WTC11 (cell line): ENCODE measurements at regions not wholly inside any gene's neighbourhood (a gene's known extent, or its start where the extent isn't known, plus 50 kb on each side); places are given as distances from the start of the nearest gene placed in this dataset.

Experiments used
- ATAC-seq: fragments of 200-7000 bp; cut with Tn5 transposase; 2 replicates; pipeline ENCODE4 v1.10.0; 2021; ENCODE audit warnings: mild to moderate bottlenecking, moderate library complexity
- CTCF ChIA-PET: fragments of 300-600 bp; sonication (Branson Sonifier 250); formaldehyde crosslinking; loops from one replicate; lab custom pipeline; 2021; ENCODE audit warnings: antibody characterized with exemption; lab: Charles Lee
- POLR2A ChIA-PET: fragments of 350-600 bp; sonication (Branson Sonifier 250); formaldehyde crosslinking; loops from one replicate; lab custom pipeline; 2021; ENCODE audit warnings: antibody characterized with exemption; lab: Charles Lee
- DNase-seq: peaks from one replicate; pipeline ENCODE4 v3.0.0; 2021; ENCODE audit warnings: low spot score
- H3K27ac Mint-ChIP-seq: 2 replicates; pipeline ENCODE4 v1.8.0; 2021; ENCODE audit warnings: mixed read lengths
- H3K27me3 Mint-ChIP-seq: 2 replicates; pipeline ENCODE4 v1.8.0; 2021; ENCODE audit warnings: low read depth, mild to moderate bottlenecking, moderate library complexity, mixed read lengths
- H3K36me3 Mint-ChIP-seq: 2 replicates; pipeline ENCODE4 v1.8.0; 2021; ENCODE audit warnings: mixed read lengths
- H3K4me1 Mint-ChIP-seq: 2 replicates; pipeline ENCODE4 v1.8.0; 2022; ENCODE audit warnings: mixed read lengths
- H3K4me3 Mint-ChIP-seq: 2 replicates; pipeline ENCODE4 v1.8.0; 2021; ENCODE audit warnings: mild to moderate bottlenecking, moderate library complexity, mixed read lengths
- H3K9me3 Mint-ChIP-seq: 2 replicates; pipeline ENCODE4 v1.8.0; 2021; ENCODE audit warnings: mixed read lengths
- ATF1 ChIP-seq: sonication (generic); formaldehyde crosslinking; IDR thresholded peaks from 2 replicates; pipeline ENCODE4 v1.8.1; 2023; ENCODE audit warnings: mild to moderate bottlenecking, moderate library complexity, missing genetic modification reagents
- ATF2 ChIP-seq: sonication (generic); formaldehyde crosslinking; IDR thresholded peaks from 2 replicates; pipeline ENCODE4 v1.8.1; 2022; ENCODE audit warnings: low read depth, missing genetic modification reagents, borderline replicate concordance
- CBFB ChIP-seq: sonication (generic); formaldehyde crosslinking; IDR thresholded peaks from 2 replicates; pipeline ENCODE4 v1.8.1; 2022; ENCODE audit warnings: mild to moderate bottlenecking, low read depth, missing genetic modification reagents
- CREM ChIP-seq: sonication (generic); formaldehyde crosslinking; IDR thresholded peaks from 2 replicates; pipeline ENCODE4 v1.8.1; 2022; ENCODE audit warnings: mild to moderate bottlenecking, missing genetic modification reagents, moderate library complexity
- ETV6 ChIP-seq: sonication (generic); formaldehyde crosslinking; IDR thresholded peaks from 2 replicates; pipeline ENCODE4 v1.8.1; 2022; ENCODE audit warnings: mild to moderate bottlenecking, missing genetic modification reagents
- GABPB1 ChIP-seq: sonication (generic); formaldehyde crosslinking; IDR thresholded peaks from 2 replicates; pipeline ENCODE4 v1.8.1; 2023; ENCODE audit warnings: mild to moderate bottlenecking, missing genetic modification reagents
- NFYB ChIP-seq: sonication (generic); formaldehyde crosslinking; conservative IDR thresholded peaks from 2 replicates; pipeline ENCODE4 v1.8.0; 2022; ENCODE audit warnings: low read depth, missing genetic modification reagents
- RELA ChIP-seq: sonication (generic); formaldehyde crosslinking; IDR thresholded peaks from 2 replicates; pipeline ENCODE4 v1.8.1; 2022; ENCODE audit warnings: missing genetic modification reagents, mild to moderate bottlenecking, borderline replicate concordance
- SMAD3 ChIP-seq: sonication (generic); formaldehyde crosslinking; IDR thresholded peaks from 2 replicates; pipeline ENCODE4 v1.8.0; 2022; ENCODE audit warnings: missing genetic modification reagents, mild to moderate bottlenecking, borderline replicate concordance
- SOX15 ChIP-seq: fragments of 250-450 bp; sonication (Bioruptor Pico); IDR thresholded peaks from 2 replicates; pipeline ENCODE4 v1.9.0; 2021; ENCODE audit warnings: mild to moderate bottlenecking
- STAT6 ChIP-seq: sonication (generic); formaldehyde crosslinking; conservative IDR thresholded peaks from 2 replicates; pipeline ENCODE4 v1.8.1; 2023; ENCODE audit warnings: mild to moderate bottlenecking, low read depth, missing genetic modification reagents, moderate library complexity
- USF1 ChIP-seq: sonication (generic); formaldehyde crosslinking; IDR thresholded peaks from 2 replicates; pipeline ENCODE4 v1.8.0; 2022; ENCODE audit warnings: mild to moderate bottlenecking, missing genetic modification reagents
- ZNF416 ChIP-seq: fragments of 250-450 bp; sonication (Bioruptor Pico); IDR thresholded peaks from 2 replicates; pipeline ENCODE4 v1.9.0; 2021; ENCODE audit warnings: mild to moderate bottlenecking, inconsistent platforms
- ZNF532 ChIP-seq: fragments of 250-450 bp; sonication (Bioruptor Pico); IDR thresholded peaks from 2 replicates; pipeline ENCODE4 v1.9.0; 2021; ENCODE audit warnings: mild to moderate bottlenecking, borderline replicate concordance
- TF ChIP-seq, protein P1 (sequence below): fragments of 250-450 bp; sonication (Bioruptor Pico); IDR thresholded peaks from 2 replicates; pipeline ENCODE4 v1.9.0; 2021; ENCODE audit warnings: mild to moderate bottlenecking
- TF ChIP-seq, protein P2 (sequence below): fragments of 250-450 bp; sonication (Bioruptor Pico); IDR thresholded peaks from 2 replicates; pipeline ENCODE4 v1.9.0; 2021; ENCODE audit warnings: moderate library complexity, mild to moderate bottlenecking, inconsistent platforms, borderline replicate concordance
- TF ChIP-seq, protein P3 (sequence below): sonication (generic); formaldehyde crosslinking; IDR thresholded peaks from 2 replicates; pipeline ENCODE4 v1.8.1; 2023; ENCODE audit warnings: mild to moderate bottlenecking, missing genetic modification reagents

GRCh38 chr6:68458447-68458846 lies 176.6 kb upstream of the ADGRB3 start (continued):
- TF ChIP-seq, protein P1, sequence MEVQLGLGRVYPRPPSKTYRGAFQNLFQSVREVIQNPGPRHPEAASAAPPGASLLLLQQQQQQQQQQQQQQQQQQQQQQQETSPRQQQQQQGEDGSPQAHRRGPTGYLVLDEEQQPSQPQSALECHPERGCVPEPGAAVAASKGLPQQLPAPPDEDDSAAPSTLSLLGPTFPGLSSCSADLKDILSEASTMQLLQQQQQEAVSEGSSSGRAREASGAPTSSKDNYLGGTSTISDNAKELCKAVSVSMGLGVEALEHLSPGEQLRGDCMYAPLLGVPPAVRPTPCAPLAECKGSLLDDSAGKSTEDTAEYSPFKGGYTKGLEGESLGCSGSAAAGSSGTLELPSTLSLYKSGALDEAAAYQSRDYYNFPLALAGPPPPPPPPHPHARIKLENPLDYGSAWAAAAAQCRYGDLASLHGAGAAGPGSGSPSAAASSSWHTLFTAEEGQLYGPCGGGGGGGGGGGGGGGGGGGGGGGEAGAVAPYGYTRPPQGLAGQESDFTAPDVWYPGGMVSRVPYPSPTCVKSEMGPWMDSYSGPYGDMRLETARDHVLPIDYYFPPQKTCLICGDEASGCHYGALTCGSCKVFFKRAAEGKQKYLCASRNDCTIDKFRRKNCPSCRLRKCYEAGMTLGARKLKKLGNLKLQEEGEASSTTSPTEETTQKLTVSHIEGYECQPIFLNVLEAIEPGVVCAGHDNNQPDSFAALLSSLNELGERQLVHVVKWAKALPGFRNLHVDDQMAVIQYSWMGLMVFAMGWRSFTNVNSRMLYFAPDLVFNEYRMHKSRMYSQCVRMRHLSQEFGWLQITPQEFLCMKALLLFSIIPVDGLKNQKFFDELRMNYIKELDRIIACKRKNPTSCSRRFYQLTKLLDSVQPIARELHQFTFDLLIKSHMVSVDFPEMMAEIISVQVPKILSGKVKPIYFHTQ (CRISPR knock-in tag) = no peak
- TF ChIP-seq ATF2 (no peak), RELA (no peak), ZNF416 (CRISPR knock-in tag) (no peak), CBFB (CRISPR knock-in tag) (no peak), USF1 (CRISPR knock-in tag) (no peak)
- TF ChIP-seq, all 79 proteins: peak for 0

DNA sequence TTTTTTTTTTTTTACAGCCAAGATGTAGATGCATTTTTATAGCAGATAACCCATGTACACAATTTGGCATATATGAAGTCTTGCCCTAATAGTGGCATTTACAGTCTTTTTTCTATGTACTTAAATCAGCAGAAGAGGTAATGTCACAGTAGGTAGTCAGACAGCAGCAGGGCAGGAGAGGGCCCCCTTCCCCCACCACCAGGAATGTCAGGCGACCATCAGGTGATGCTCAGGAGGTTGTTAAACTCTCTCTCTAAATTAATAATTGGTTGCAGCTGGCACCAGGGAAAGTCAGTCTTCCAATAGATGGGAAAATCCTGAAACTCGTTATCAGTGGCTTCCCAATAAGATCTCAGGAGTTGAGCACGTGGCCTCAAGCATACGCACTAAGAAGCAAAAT lies 188.0 kb upstream of the ADGRB3 start:
- ChIA-PET POLR2A (no interaction called here), CTCF (no interaction called here)
- no peak overlapping the region for H3K4me3 Mint-ChIP-seq
- H3K9me3 Mint-ChIP-seq = peaks cover 13% of the 10 kb centered on the region
- no peaks in the 10 kb centered on the region for H3K36me3 Mint-ChIP-seq
- H3K27ac Mint-ChIP-seq = no peak overlapping the region
- peak; percentile 73 for ATAC-seq
- peak; percentile 13 for DNase-seq
- no peak for TF ChIP-seq SMAD3 (CRISPR knock-in tag)
- TF ChIP-seq ETV6 = no peak
- TF ChIP-seq GABPB1 (CRISPR knock-in tag) = no peak
- TF ChIP-seq NFYB (CRISPR knock-in tag) = no peak
- TF ChIP-seq ZNF532 (CRISPR knock-in tag) = no peak
- TF ChIP-seq CREM (CRISPR knock-in tag) = no peak
- TF ChIP-seq STAT6 (CRISPR knock-in tag) = no peak
- TF ChIP-seq, protein P2, sequence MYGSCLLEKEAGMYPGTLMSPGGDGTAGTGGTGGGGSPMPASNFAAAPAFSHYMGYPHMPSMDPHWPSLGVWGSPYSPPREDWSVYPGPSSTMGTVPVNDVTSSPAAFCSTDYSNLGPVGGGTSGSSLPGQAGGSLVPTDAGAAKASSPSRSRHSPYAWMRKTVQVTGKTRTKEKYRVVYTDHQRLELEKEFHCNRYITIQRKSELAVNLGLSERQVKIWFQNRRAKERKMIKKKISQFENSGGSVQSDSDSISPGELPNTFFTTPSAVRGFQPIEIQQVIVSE = no peak
- TF ChIP-seq, protein P3, sequence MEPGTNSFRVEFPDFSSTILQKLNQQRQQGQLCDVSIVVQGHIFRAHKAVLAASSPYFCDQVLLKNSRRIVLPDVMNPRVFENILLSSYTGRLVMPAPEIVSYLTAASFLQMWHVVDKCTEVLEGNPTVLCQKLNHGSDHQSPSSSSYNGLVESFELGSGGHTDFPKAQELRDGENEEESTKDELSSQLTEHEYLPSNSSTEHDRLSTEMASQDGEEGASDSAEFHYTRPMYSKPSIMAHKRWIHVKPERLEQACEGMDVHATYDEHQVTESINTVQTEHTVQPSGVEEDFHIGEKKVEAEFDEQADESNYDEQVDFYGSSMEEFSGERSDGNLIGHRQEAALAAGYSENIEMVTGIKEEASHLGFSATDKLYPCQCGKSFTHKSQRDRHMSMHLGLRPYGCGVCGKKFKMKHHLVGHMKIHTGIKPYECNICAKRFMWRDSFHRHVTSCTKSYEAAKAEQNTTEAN (CRISPR knock-in tag) = no peak
- TF ChIP-seq SOX15 (CRISPR knock-in tag) = no peak
- TF ChIP-seq ATF1 (CRISPR knock-in tag) = no peak
- H3K4me1 Mint-ChIP-seq = peaks cover 7% of the 10 kb centered on the region; the same call in 1 of the 2 replicates
- H3K27me3 Mint-ChIP-seq = peaks cover 3% of the 10 kb centered on the region; the same call in 1 of the 2 replicates
